Left forelimb (tissue), 1 donor: ENCODE measurements at regions not wholly inside any gene's neighbourhood (a gene's known extent, or its start where the extent isn't known, plus 50 kb on each side); places are given as distances from the start of the nearest gene placed in this dataset.

ENCODE experiments used
- DNase-seq: peaks from one replicate; pipeline ENCODE4 v3.0.0-alpha.2; 2018; ENCODE audit warnings: low spot score

- DNase-seq: no peak
Measured at GRCh38 chr13:37364007-37364406, 234.6 kb downstream of the POSTN start.

- no peak for DNase-seq
Measured at GRCh38 chr13:37361608-37362007, 237.0 kb downstream of the POSTN start.

GRCh38 chr13:37360556-37360955 lies 238.0 kb downstream of the POSTN start:
- no peak for DNase-seq

- DNase-seq: no peak
Measured at GRCh38 chr13:37357548-37357947, 241.0 kb downstream of the POSTN start.

- DNase-seq: no peak
Measured at GRCh38 chr13:37353911-37354310, 244.7 kb downstream of the POSTN start.

- no peak for DNase-seq
Measured at GRCh38 chr13:37351211-37351610, 245.7 kb upstream of the CSNK1A1L start.

- DNase-seq: no peak
Measured at GRCh38 chr13:37349916-37350315, 244.5 kb upstream of the CSNK1A1L start.

- DNase-seq: no peak
Measured at GRCh38 chr13:37348916-37349643, 243.6 kb upstream of the CSNK1A1L start.

- no peak for DNase-seq
Measured at GRCh38 chr13:37345869-37346268, 240.4 kb upstream of the CSNK1A1L start.

- DNase-seq: no peak
Measured at GRCh38 chr13:37345391-37345790, 239.9 kb upstream of the CSNK1A1L start.

- DNase-seq: no peak
Measured at GRCh38 chr13:37344056-37344455, 238.6 kb upstream of the CSNK1A1L start.

GRCh38 chr13:37342205-37342604 lies 236.7 kb upstream of the CSNK1A1L start:
- DNase-seq: no peak

GRCh38 chr13:37340901-37341670 lies 235.6 kb upstream of the CSNK1A1L start:
- DNase-seq: no peak

GRCh38 chr13:37339386-37339735 lies 233.9 kb upstream of the CSNK1A1L start:
- no peak for DNase-seq

- DNase-seq: no peak
Measured at GRCh38 chr13:37338726-37339385, 233.4 kb upstream of the CSNK1A1L start.

- DNase-seq: no peak
Measured at GRCh38 chr13:37326334-37326733, 220.9 kb upstream of the CSNK1A1L start.

GRCh38 chr13:37319031-37319443 lies 213.6 kb upstream of the CSNK1A1L start:
- DNase-seq: no peak

- DNase-seq: no peak
Measured at GRCh38 chr13:37316935-37317334, 211.5 kb upstream of the CSNK1A1L start.

- no peak for DNase-seq
Measured at GRCh38 chr13:37313372-37313771, 207.9 kb upstream of the CSNK1A1L start.

- DNase-seq: no peak
Measured at GRCh38 chr13:37306778-37307544, 201.5 kb upstream of the CSNK1A1L start.

- no peak for DNase-seq
Measured at GRCh38 chr13:37303606-37304005, 198.1 kb upstream of the CSNK1A1L start.

- no peak for DNase-seq
Measured at GRCh38 chr13:37302686-37303085, 197.2 kb upstream of the CSNK1A1L start.
